ENCODE measurements at regions not wholly inside any gene's neighbourhood (a gene's known extent, or its start where the extent isn't known, plus 50 kb on each side); places are given as distances from the start of the nearest gene placed in this dataset.

DNA sequence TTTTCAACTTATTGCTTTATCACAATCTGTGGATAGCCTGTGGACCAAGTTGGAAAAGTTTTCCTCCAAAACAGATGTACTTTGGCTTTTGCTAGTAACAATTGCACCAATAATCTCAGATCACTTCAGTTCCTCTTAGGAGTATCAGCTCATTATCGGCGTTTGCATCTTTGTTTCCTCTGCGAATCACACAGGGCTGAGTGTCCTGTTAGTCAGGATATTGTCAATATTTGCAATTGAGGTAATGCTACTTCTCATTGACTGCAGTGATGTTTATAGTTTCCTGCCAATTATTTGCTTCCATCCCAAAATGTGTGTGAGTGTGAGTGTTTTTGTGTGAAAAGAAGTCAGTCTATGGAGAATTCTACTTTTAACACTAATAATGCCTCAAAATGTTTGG is 545.0 kb downstream of the SI start:
- Histone ChIP-seq H2AK5ac (ENCODE audit: insufficient read length, low read length) (no peak overlapping the region), H3K14ac (ENCODE audit: insufficient read depth, low read length) (no peak overlapping the region), H2AFZ (ENCODE audit: low read length) (no peak overlapping the region), H3K79me2 (ENCODE audit: insufficient read depth, low read length) (no peaks in the 10 kb centered on the region), H2BK120ac (ENCODE audit: low read depth, low read length, poor library complexity, severe bottlenecking) (no peak overlapping the region), H3K79me1 (ENCODE audit: insufficient read depth, low read depth, low read length, poor library complexity, severe bottlenecking) (no peaks in the 10 kb centered on the region), H2BK20ac (ENCODE audit: low read depth, low read length, poor library complexity, severe bottlenecking) (no peak overlapping the region), H3K27ac (ENCODE audit: insufficient read length, low read depth, low read length) (no peak overlapping the region), H3T11ph (ENCODE audit: low read length) (no peak overlapping the region), H3K23ac (ENCODE audit: insufficient read length, low read depth, low read length) (no peak overlapping the region), H4K8ac (replicated peaks; ENCODE audit: insufficient read length, low read depth, low read length) (no peak overlapping the region), H3K27me3 (ENCODE audit: insufficient read depth, low read length) (no peaks in the 10 kb centered on the region), H4K91ac (ENCODE audit: insufficient read length, low read depth, low read length) (no peak overlapping the region), H4K5ac (ENCODE audit: insufficient read length, low read depth, low read length) (no peak overlapping the region), H3K4me2 (ENCODE audit: insufficient read depth, insufficient read length, low read length) (no peak overlapping the region), H2BK5ac (ENCODE audit: insufficient read length, low read length) (no peak overlapping the region), H2BK12ac (ENCODE audit: insufficient read length, low read depth, low read length) (no peak overlapping the region), H2BK15ac (ENCODE audit: low read depth, low read length) (no peak overlapping the region), H3K9ac (ENCODE audit: extremely low read depth, insufficient read length, low read length) (no peak overlapping the region), H4K20me1 (ENCODE audit: control insufficient read depth, insufficient read depth, insufficient read length) (no peaks in the 10 kb centered on the region), H3K23me2 (ENCODE audit: insufficient read length, low read depth, low read length, poor library complexity, severe bottlenecking) (no peaks in the 10 kb centered on the region), H3K18ac (ENCODE audit: insufficient read length, low read depth, low read length) (no peak overlapping the region), H3K4me1 (ENCODE audit: insufficient read depth, low read length) (no peaks in the 10 kb centered on the region), H3K56ac (ENCODE audit: insufficient read length, low read depth, low read length) (no peak overlapping the region), H3K9me3 (ENCODE audit: control insufficient read depth, low read depth, low read length) (no peaks in the 10 kb centered on the region), H3K4ac (ENCODE audit: low read depth, low read length) (no peak overlapping the region)
- Mint-ChIP-seq H3K9me3 (no peaks in the 10 kb centered on the region), H3K4me3 (no peak overlapping the region), H3K27me3 (ENCODE audit: low read depth) (no peaks in the 10 kb centered on the region), H3K27ac (no peak overlapping the region), H3K4me1 (no peaks in the 10 kb centered on the region), H3K36me3 (ENCODE audit: insufficient read depth in 1 of 3, low read depth in 3 of 3) (no peaks in the 10 kb centered on the region)
- TF ChIP-seq, protein P1, sequence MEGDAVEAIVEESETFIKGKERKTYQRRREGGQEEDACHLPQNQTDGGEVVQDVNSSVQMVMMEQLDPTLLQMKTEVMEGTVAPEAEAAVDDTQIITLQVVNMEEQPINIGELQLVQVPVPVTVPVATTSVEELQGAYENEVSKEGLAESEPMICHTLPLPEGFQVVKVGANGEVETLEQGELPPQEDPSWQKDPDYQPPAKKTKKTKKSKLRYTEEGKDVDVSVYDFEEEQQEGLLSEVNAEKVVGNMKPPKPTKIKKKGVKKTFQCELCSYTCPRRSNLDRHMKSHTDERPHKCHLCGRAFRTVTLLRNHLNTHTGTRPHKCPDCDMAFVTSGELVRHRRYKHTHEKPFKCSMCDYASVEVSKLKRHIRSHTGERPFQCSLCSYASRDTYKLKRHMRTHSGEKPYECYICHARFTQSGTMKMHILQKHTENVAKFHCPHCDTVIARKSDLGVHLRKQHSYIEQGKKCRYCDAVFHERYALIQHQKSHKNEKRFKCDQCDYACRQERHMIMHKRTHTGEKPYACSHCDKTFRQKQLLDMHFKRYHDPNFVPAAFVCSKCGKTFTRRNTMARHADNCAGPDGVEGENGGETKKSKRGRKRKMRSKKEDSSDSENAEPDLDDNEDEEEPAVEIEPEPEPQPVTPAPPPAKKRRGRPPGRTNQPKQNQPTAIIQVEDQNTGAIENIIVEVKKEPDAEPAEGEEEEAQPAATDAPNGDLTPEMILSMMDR (conservative IDR thresholded peaks at IDR 0.05): no peak
- DNase-seq: no peak
- WGBS (ENCODE audit: extremely low coverage, insufficient read length, low lambda C conversion rate): no CpG with 5 or more reads among the region's 3 CpGs
